HEK293 (cell line): ENCODE measurements at regions not wholly inside any gene's neighbourhood (a gene's known extent, or its start where the extent isn't known, plus 50 kb on each side); places are given as distances from the start of the nearest gene placed in this dataset.

Experiments
- CTCF ChIA-PET: fragments of 350-600 bp; formaldehyde crosslinking; extraction: SDS; loops from one replicate; lab custom pipeline; 2021; ENCODE audit warnings: antibody characterized with exemption; lab: Yijun Ruan, JAX
- POLR2A ChIA-PET: fragments of 300-600 bp; formaldehyde crosslinking; extraction: SDS; loops from one replicate; lab custom pipeline; 2020; ENCODE audit warnings: antibody characterized with exemption, inconsistent platforms; lab: Yijun Ruan, JAX
- H3K27ac ChIP-seq: fragments of 200-500 bp; sonication (Bioruptor generic); 2 replicates; pipeline ENCODE4 v1.5.1; 2014; ENCODE audit warnings: low read depth, low read length, control low read depth, inconsistent platforms; ENCODE audit errors: extremely low read depth
- H3K36me3 ChIP-seq, 2 experiments: fragments of 200-500 bp in 1 of 2; sonication (Bioruptor generic) in 1 of 2; 1 replicate in 1 of 2; 2 replicates in 1 of 2; pipeline ENCODE4 v1.5.1; 2014 to 2017; ENCODE audit warnings: inconsistent platforms in 2 of 2, low read length in 2 of 2; ENCODE audit not compliant: control insufficient read depth in 2 of 2, insufficient read depth in 1 of 2
- H3K4me1 ChIP-seq: fragments of 200-500 bp; sonication (Bioruptor generic); 2 replicates; pipeline ENCODE4 v1.5.1; 2014; ENCODE audit warnings: mild to moderate bottlenecking, low read length, inconsistent platforms; ENCODE audit not compliant: control insufficient read depth, insufficient read depth
- H3K4me3 ChIP-seq: 2 replicates; pipeline ENCODE4 v1.5.1; 2011; ENCODE audit warnings: low read depth, mild to moderate bottlenecking, control low read depth, low read length, moderate library complexity
- H3K9me3 ChIP-seq: fragments of 200-500 bp; sonication (Bioruptor generic); 2 replicates; pipeline ENCODE4 v1.5.1; 2014; ENCODE audit warnings: low read depth, low read length, inconsistent platforms; ENCODE audit not compliant: control insufficient read depth, insufficient read depth
- KLF8 ChIP-seq: fragments of 450-650 bp; formaldehyde crosslinking; IDR thresholded peaks from 2 replicates; pipeline ENCODE4 v1.5.1; 2016; ENCODE audit warnings: missing biosample characterization, missing genetic modification characterization
- PRDM2 ChIP-seq: fragments of 450-650 bp; formaldehyde crosslinking; IDR thresholded peaks from 2 replicates; pipeline ENCODE4 v1.5.1; 2016; ENCODE audit warnings: missing biosample characterization, missing genetic modification characterization, borderline replicate concordance
- REST ChIP-seq: fragments of 450-650 bp; formaldehyde crosslinking; IDR thresholded peaks from 2 replicates; pipeline ENCODE4 v1.5.1; 2016; ENCODE audit warnings: missing biosample characterization, missing genetic modification characterization
- ZBTB10 ChIP-seq: fragments of 450-650 bp; formaldehyde crosslinking; IDR thresholded peaks from 2 replicates; pipeline ENCODE4 v1.5.1; 2016; ENCODE audit warnings: missing biosample characterization, missing genetic modification characterization
- ZIC2 ChIP-seq: fragments of 450-650 bp; formaldehyde crosslinking; IDR thresholded peaks from 2 replicates; pipeline ENCODE4 v1.5.1; 2016; ENCODE audit warnings: missing biosample characterization, missing genetic modification characterization
- ZNF10 ChIP-seq: fragments of 450-650 bp; formaldehyde crosslinking; IDR thresholded peaks from 2 replicates; pipeline ENCODE4 v1.5.1; 2017; ENCODE audit warnings: missing biosample characterization, missing genetic modification characterization
- ZNF449 ChIP-seq: fragments of 450-650 bp; formaldehyde crosslinking; IDR thresholded peaks from 2 replicates; pipeline ENCODE4 v1.5.1; 2017; ENCODE audit warnings: missing biosample characterization, mild to moderate bottlenecking, missing genetic modification characterization, moderate library complexity
- ZNF514 ChIP-seq: fragments of 450-650 bp; formaldehyde crosslinking; IDR thresholded peaks from 2 replicates; pipeline ENCODE4 v1.5.1; 2016; ENCODE audit warnings: missing biosample characterization, missing genetic modification characterization
- ZNF518A ChIP-seq: fragments of 450-650 bp; formaldehyde crosslinking; conservative IDR thresholded peaks from 2 replicates; pipeline ENCODE4 v1.5.1; 2016; ENCODE audit warnings: low read depth, missing biosample characterization, missing genetic modification characterization
- ZNF530 ChIP-seq: fragments of 450-650 bp; formaldehyde crosslinking; IDR thresholded peaks from 2 replicates; pipeline ENCODE4 v1.5.1; 2016; ENCODE audit warnings: low read depth, missing biosample characterization, missing genetic modification characterization
- ZNF792 ChIP-seq: fragments of 450-650 bp; formaldehyde crosslinking; IDR thresholded peaks from 2 replicates; pipeline ENCODE4 v1.5.1; 2016; ENCODE audit warnings: missing biosample characterization, missing genetic modification characterization

GRCh38 chr10:131034451-131034850 lies 277.1 kb downstream of the TCERG1L start (continued):
- TF ChIP-seq ZNF514 (tag by site-specific recombination) = no peak
- no peak for TF ChIP-seq ZNF10 (tag by site-specific recombination)
- no peak for TF ChIP-seq ZBTB10
- no peak for TF ChIP-seq KLF8 (tag by site-specific recombination)
- no peak for TF ChIP-seq ZNF530 (tag by site-specific recombination)
- no peak for TF ChIP-seq ZNF518A (tag by site-specific recombination)

GRCh38 chr10:131035779-131036178 lies 275.7 kb downstream of the TCERG1L start:
- CTCF ChIA-PET = no interaction called here
- POLR2A ChIA-PET = no interaction called here
- Histone ChIP-seq H3K4me1 (no peaks in the 10 kb centered on the region), H3K4me3 (no peak overlapping the region), H3K36me3 (no peaks in the 10 kb centered on the region), H3K9me3 (no peaks in the 10 kb centered on the region), H3K27ac (no peak overlapping the region)
- TF ChIP-seq ZNF792 (no peak), ZBTB10 (no peak), PRDM2 (tag by site-specific recombination) (no peak), ZIC2 (tag by site-specific recombination) (no peak), REST (no peak), ZNF449 (no peak)
